Panc1 (cell line): ENCODE measurements at regions not wholly inside any gene's neighbourhood (a gene's known extent, or its start where the extent isn't known, plus 50 kb on each side); places are given as distances from the start of the nearest gene placed in this dataset.

Experiments used
- ATAC-seq: fragments of 200-7000 bp; cut with Tn5 transposase; 2 replicates; pipeline ENCODE4 v1.9.1; 2020; ENCODE audit warnings: mild to moderate bottlenecking, moderate library complexity
- BruUV-seq: library from RNA; stranded (reverse); fragments of 400-500 nt; replicated peaks from 2 replicates; lab custom pipeline; 2021; lab: Mats Ljungman, UMichigan
- CTCF ChIA-PET: fragments of 300-600 bp; sonication (Branson Sonifier 250); formaldehyde crosslinking; loops from one replicate; lab custom pipeline; 2022; ENCODE audit warnings: antibody characterized with exemption; lab: Charles Lee
- POLR2A ChIA-PET: fragments of 300-600 bp; sonication (Branson Sonifier 250); formaldehyde crosslinking; loops from one replicate; lab custom pipeline; 2022; ENCODE audit warnings: antibody characterized with exemption; lab: Charles Lee
- DNase-seq: peaks from one replicate; pipeline ENCODE4 v3.0.0-alpha.2; 2010; ENCODE audit warnings: low read depth, low spot score
- H3K27ac ChIP-seq: 2 replicates; pipeline ENCODE4 v1.5.1; 2011; ENCODE audit warnings: mild to moderate bottlenecking, low read length, inconsistent platforms
- H3K27me3 ChIP-seq: fragments of 200-500 bp; sonication (Bioruptor generic); 2 replicates; pipeline ENCODE4 v1.6.0; 2014; ENCODE audit warnings: low read length, inconsistent platforms; ENCODE audit not compliant: control insufficient read depth, insufficient read depth
- H3K36me3 ChIP-seq: fragments of 200-500 bp; sonication (Bioruptor generic); 2 replicates; pipeline ENCODE4 v1.5.1; 2014; ENCODE audit warnings: inconsistent platforms, mild to moderate bottlenecking, low read length, moderate library complexity; ENCODE audit not compliant: control insufficient read depth, insufficient read depth
- H3K4me1 ChIP-seq: 2 replicates; pipeline ENCODE4 v1.5.1; 2011; ENCODE audit warnings: inconsistent platforms, mild to moderate bottlenecking, low read length, moderate library complexity; ENCODE audit not compliant: control insufficient read depth, insufficient read depth
- H3K4me3 ChIP-seq, 2 experiments: 2 replicates each; pipeline ENCODE4 v1.5.1; 2011 to 2012; ENCODE audit warnings: low read depth in 2 of 2, low read length in 2 of 2, mild to moderate bottlenecking in 2 of 2, inconsistent platforms in 1 of 2, moderate library complexity in 1 of 2
- H3K9me3 ChIP-seq: fragments of 200-500 bp; sonication (Bioruptor generic); 2 replicates; pipeline ENCODE4 v1.5.1; 2014; ENCODE audit warnings: low read depth, mild to moderate bottlenecking, inconsistent platforms, low read length, moderate library complexity; ENCODE audit not compliant: control insufficient read depth, insufficient read depth
- CTCF ChIP-seq: fragments of 450-650 bp; IDR thresholded peaks from 2 replicates; pipeline ENCODE4 v1.5.1; 2017; ENCODE audit warnings: mild to moderate bottlenecking
- POLR2AphosphoS5 ChIP-seq: IDR thresholded peaks from 2 replicates; pipeline ENCODE4 v1.6.1; 2012; ENCODE audit warnings: mild to moderate bottlenecking, low read depth, low read length, moderate library complexity
- REST ChIP-seq, 2 experiments: IDR thresholded peaks; 2 replicates each; pipeline ENCODE4 v1.6.1; 2011 to 2012; ENCODE audit warnings: low read depth in 2 of 2, control low read depth in 1 of 2, low read length in 1 of 2, mild to moderate bottlenecking in 1 of 2, moderate library complexity in 1 of 2; ENCODE audit not compliant: insufficient read depth in 1 of 2
- SIN3A ChIP-seq: IDR thresholded peaks from 2 replicates; pipeline ENCODE4 v1.6.1; 2012; ENCODE audit warnings: low read depth, mild to moderate bottlenecking, low read length, moderate library complexity, borderline replicate concordance; ENCODE audit not compliant: insufficient read depth
- TCF7L2 ChIP-seq: IDR thresholded peaks from 2 replicates; pipeline ENCODE4 v1.6.1; 2011; ENCODE audit warnings: mild to moderate bottlenecking, low read depth, low read length, inconsistent platforms
- in situ Hi-C: cut with HindIII; loops from 2 replicates; pipeline ENCODE4 v1.10.0; 2016; ENCODE audit warnings: low sequenced_read_pairs, low pct_unique_long_range_greater_than_20kb
- intact Hi-C: fragments of 100-400 bp; cut with micrococcal nuclease; formaldehyde crosslinking; loops from one replicate; pipeline ENCODE4 v1.10.0; 2022; ENCODE audit not compliant: unreplicated experiment

- intact Hi-C loops (no loop called here), in situ Hi-C loops (no loop called here)
- Histone ChIP-seq H3K36me3 (no peaks in the 10 kb centered on the region), H3K4me1 (no peaks in the 10 kb centered on the region), H3K9me3 (no peaks in the 10 kb centered on the region), H3K4me3 (no peak overlapping the region), H3K27ac (no peak overlapping the region), H3K27me3 (no peaks in the 10 kb centered on the region)
- TF ChIP-seq TCF7L2 (no peak), POLR2AphosphoS5 (no peak), REST (IDR thresholded peaks at IDR 0.05; ENCODE audit: insufficient read depth in 1 of 2, low read depth in 2 of 2, low read length in 1 of 2) (no peak), SIN3A (no peak), CTCF (no peak)
- BruUV-seq = no TSS peak
- DNase-seq (no peak), ATAC-seq (no peak)
- CTCF ChIA-PET = no interaction called here
- POLR2A ChIA-PET = no interaction called here
These were observed 186.2 kb downstream of the FOXO1 start for GRCh38 chr13:40480012-40480914.

DNA sequence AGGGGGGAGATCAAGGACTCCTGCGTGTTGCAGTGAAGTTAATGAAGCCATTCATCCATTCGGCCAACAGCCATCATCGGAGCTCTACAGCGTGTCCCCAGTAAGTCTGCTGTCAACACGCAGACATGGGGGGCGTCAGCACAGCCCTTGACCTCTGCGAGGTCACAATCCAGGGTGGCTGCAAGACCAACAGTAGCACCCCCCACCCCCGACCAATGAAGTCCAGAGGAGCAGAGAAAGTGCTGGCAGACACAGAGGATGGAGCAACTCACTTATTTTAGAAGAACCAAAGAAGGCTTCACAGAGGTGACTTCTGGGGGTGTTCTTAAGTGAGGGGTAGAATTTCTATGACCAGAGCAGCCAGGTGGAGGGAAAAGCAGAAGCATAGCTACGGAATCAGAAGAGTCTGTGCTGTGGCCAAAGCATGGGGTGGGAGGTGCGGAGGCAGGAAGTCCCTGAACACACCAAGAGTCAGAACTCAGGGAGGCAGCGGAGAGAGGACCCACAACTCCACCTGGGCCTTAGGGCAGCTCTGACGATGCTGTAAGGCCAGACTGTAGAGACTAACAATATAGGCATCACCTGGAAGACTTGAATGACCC, 185.4 kb downstream of the FOXO1 start:
- intact Hi-C loops (no loop called here), in situ Hi-C loops (no loop called here)
- TF ChIP-seq REST (IDR thresholded peaks at IDR 0.05; ENCODE audit: insufficient read depth in 1 of 2, low read depth in 2 of 2, low read length in 1 of 2) = no peak
- TF ChIP-seq SIN3A = no peak
- no peak for TF ChIP-seq TCF7L2
- TF ChIP-seq POLR2AphosphoS5 = no peak
- no peak for TF ChIP-seq CTCF
- no TSS peak for BruUV-seq
- ATAC-seq = no peak
- H3K27ac ChIP-seq = no peak overlapping the region
- H3K4me1 ChIP-seq = no peaks in the 10 kb centered on the region
- ChIA-PET CTCF (no interaction called here), POLR2A (no interaction called here)
- DNase-seq = no peak
- H3K4me3 ChIP-seq = no peak overlapping the region
- H3K9me3 ChIP-seq = no peaks in the 10 kb centered on the region
- H3K36me3 ChIP-seq = no peaks in the 10 kb centered on the region
- H3K27me3 ChIP-seq = no peaks in the 10 kb centered on the region
